PC-3 (cell line): ENCODE measurements at regions not wholly inside any gene's neighbourhood (a gene's known extent, or its start where the extent isn't known, plus 50 kb on each side); places are given as distances from the start of the nearest gene placed in this dataset.

Experiments used
- CTCF ChIP-seq: fragments of 300-600 bp; sonication (generic); conservative IDR thresholded peaks from 2 replicates; pipeline ENCODE4 v1.5.1; 2017; ENCODE audit warnings: antibody characterized with exemption, low read depth, mild to moderate bottlenecking, low read length
- EZH2 ChIP-seq: fragments of 300-600 bp; sonication (generic); IDR thresholded peaks from one replicate; pipeline ENCODE4 v1.6.1; 2017; ENCODE audit warnings: antibody characterized with exemption, mild to moderate bottlenecking, low read length; ENCODE audit not compliant: unreplicated experiment

- TF ChIP-seq EZH2 (no peak), CTCF (no peak)
These were observed 106.8 kb upstream of the PLET1 start for GRCh38 chr11:112367461-112367860.
